HEK293T (cell line): ENCODE measurements at regions not wholly inside any gene's neighbourhood (a gene's known extent, or its start where the extent isn't known, plus 50 kb on each side); places are given as distances from the start of the nearest gene placed in this dataset.

Experiments
- CTCF ChIA-PET: fragments of 350-600 bp; formaldehyde crosslinking; extraction: SDS; loops from one replicate; lab custom pipeline; 2021; ENCODE audit warnings: antibody characterized with exemption, inconsistent platforms; lab: Yijun Ruan, JAX
- POLR2A ChIA-PET: fragments of 350-600 bp; formaldehyde crosslinking; extraction: SDS; loops from one replicate; lab custom pipeline; 2020; ENCODE audit warnings: antibody characterized with exemption, inconsistent platforms; lab: Yijun Ruan, JAX
- DNase-seq: peaks from one replicate; pipeline ENCODE4 v3.0.0; 2012; ENCODE audit warnings: mixed read lengths; ENCODE audit errors: extremely low spot score
- ARNT ChIP-seq: fragments of 450-650 bp; IDR thresholded peaks from 2 replicates; pipeline ENCODE4 v1.6.1; 2017; ENCODE audit warnings: mild to moderate bottlenecking
- BHLHE40 ChIP-seq: fragments of 450-650 bp; IDR thresholded peaks from 2 replicates; pipeline ENCODE4 v1.6.1; 2016; ENCODE audit warnings: mild to moderate bottlenecking, moderate library complexity, borderline replicate concordance
- CTBP1 ChIP-seq: fragments of 450-650 bp; IDR thresholded peaks from 2 replicates; pipeline ENCODE4 v1.6.1; 2016; ENCODE audit warnings: borderline replicate concordance
- ELF4 ChIP-seq: fragments of 450-650 bp; IDR thresholded peaks from 2 replicates; pipeline ENCODE4 v1.6.1; 2017; ENCODE audit warnings: antibody characterized with exemption
- FOXA1 ChIP-seq: fragments of 450-650 bp; IDR thresholded peaks from 2 replicates; pipeline ENCODE4 v1.6.1; 2016; ENCODE audit warnings: mild to moderate bottlenecking
- FOXK2 ChIP-seq: fragments of 450-650 bp; IDR thresholded peaks from 2 replicates; pipeline ENCODE4 v1.6.1; 2016; ENCODE audit warnings: mild to moderate bottlenecking
- FOXM1 ChIP-seq: fragments of 450-650 bp; IDR thresholded peaks from 2 replicates; pipeline ENCODE4 v1.6.1; 2017; ENCODE audit warnings: mild to moderate bottlenecking, borderline replicate concordance
- HDGF ChIP-seq: fragments of 450-650 bp; IDR thresholded peaks from 2 replicates; pipeline ENCODE4 v1.6.1; 2017; ENCODE audit warnings: antibody characterized with exemption, borderline replicate concordance
- L3MBTL2 ChIP-seq: fragments of 450-650 bp; conservative IDR thresholded peaks from 2 replicates; pipeline ENCODE4 v1.6.1; 2016; ENCODE audit warnings: mild to moderate bottlenecking
- LEF1 ChIP-seq: fragments of 450-650 bp; IDR thresholded peaks from 2 replicates; pipeline ENCODE4 v1.6.1; 2017; ENCODE audit warnings: mild to moderate bottlenecking, borderline replicate concordance
- NFRKB ChIP-seq: fragments of 450-650 bp; IDR thresholded peaks from 2 replicates; pipeline ENCODE4 v1.6.1; 2016; ENCODE audit warnings: mild to moderate bottlenecking, moderate library complexity
- SP1 ChIP-seq: fragments of 450-650 bp; IDR thresholded peaks from 2 replicates; pipeline ENCODE4 v1.6.1; 2017
- SUZ12 ChIP-seq: fragments of 450-650 bp; IDR thresholded peaks from 2 replicates; pipeline ENCODE4 v1.6.1; 2016; ENCODE audit warnings: mild to moderate bottlenecking
- TARDBP ChIP-seq: fragments of 450-650 bp; IDR thresholded peaks from 2 replicates; pipeline ENCODE4 v1.6.1; 2016
- ZNF384 ChIP-seq: fragments of 450-650 bp; IDR thresholded peaks from 2 replicates; pipeline ENCODE4 v1.6.1; 2016
- TF ChIP-seq, protein P1 (sequence below): fragments of 450-650 bp; IDR thresholded peaks from 2 replicates; pipeline ENCODE4 v1.6.1; 2016

DNA sequence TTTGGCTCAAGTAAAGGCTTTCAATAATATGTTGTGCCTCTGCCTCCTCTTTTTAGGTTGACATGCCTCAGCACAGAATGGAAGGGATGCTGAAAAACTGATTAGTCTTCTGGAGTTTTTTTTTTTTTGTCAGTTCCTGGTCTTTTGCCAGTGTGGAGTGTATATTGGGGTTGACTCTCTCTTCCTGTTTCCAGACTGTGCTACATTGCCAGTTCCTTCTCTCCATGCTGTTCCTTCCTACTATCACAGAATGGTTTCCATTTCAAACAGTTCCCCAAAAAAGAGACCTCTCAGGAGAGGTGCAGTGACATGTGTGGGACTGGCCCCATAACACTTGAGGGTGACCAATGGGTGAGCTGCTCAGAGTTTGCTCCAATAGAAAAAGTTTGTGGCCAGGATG is 101.7 kb upstream of the ETV3 start:
- DNase-seq, result no peak
- CTCF ChIA-PET, result no interaction called here
- TF ChIP-seq HDGF (no peak), FOXM1 (no peak), BHLHE40 (no peak), CTBP1 (no peak), ARNT (no peak), L3MBTL2 (no peak), FOXK2 (no peak), NFRKB (no peak), SUZ12 (no peak), SP1 (no peak)
- TF ChIP-seq, protein P1, sequence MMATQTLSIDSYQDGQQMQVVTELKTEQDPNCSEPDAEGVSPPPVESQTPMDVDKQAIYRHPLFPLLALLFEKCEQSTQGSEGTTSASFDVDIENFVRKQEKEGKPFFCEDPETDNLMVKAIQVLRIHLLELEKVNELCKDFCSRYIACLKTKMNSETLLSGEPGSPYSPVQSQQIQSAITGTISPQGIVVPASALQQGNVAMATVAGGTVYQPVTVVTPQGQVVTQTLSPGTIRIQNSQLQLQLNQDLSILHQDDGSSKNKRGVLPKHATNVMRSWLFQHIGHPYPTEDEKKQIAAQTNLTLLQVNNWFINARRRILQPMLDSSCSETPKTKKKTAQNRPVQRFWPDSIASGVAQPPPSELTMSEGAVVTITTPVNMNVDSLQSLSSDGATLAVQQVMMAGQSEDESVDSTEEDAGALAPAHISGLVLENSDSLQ, result no peak
- POLR2A ChIA-PET, result no interaction called here

DNA sequence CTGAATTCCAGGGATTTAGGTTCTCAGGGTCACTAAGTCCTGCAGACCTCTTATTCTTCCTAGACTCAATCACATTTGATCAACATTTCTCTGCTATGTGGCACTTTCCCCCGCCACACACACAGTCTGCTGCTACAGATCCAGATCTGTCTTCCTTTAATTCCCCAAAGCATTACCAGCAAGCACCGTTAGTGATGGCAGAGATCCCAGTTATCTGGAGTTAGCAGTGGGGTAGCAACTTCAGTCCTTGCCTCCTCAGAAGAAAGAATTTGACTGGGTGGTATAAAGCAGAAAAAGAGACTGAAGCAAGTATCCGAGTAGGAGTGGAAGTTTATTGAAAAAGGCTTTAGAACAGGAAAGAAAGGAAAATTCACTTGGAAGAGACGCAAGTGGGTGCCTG is 100.4 kb upstream of the ETV3 start:
- POLR2A ChIA-PET, result no interaction called here
- DNase-seq, result no peak
- CTCF ChIA-PET, result no interaction called here

DNA sequence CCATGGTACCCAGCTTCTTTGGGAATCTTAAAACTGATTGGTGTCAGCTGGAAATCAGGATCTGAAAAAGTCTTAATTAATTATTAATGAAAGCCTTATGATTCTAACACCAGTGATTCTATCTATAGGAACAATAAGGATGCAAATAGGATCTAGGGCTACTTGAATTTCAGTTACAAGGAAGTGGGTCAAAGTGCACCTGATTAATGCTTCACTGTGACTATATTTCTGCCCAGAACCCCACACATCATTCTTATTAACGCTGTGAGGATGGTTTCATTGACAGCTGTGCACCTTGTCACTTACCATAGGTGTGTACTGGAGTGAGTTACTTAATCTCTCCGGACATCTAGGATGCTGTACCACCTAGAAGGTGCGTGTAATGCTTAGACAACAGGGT is 99.8 kb upstream of the ETV3 start:
- CTCF ChIA-PET, result no interaction called here
- DNase-seq, result no peak
- TF ChIP-seq BHLHE40, result no peak
- TF ChIP-seq ZNF384, result no peak
- no peak for TF ChIP-seq L3MBTL2
- no peak for TF ChIP-seq TARDBP
- POLR2A ChIA-PET, result no interaction called here

More for the DNA sequence above, 100.4 kb upstream of the ETV3 start:
- TF ChIP-seq SUZ12, result no peak
- TF ChIP-seq, protein P1, result no peak
- TF ChIP-seq NFRKB, result no peak
- TF ChIP-seq FOXA1, result no peak
- no peak for TF ChIP-seq LEF1
- no peak for TF ChIP-seq L3MBTL2
- TF ChIP-seq TARDBP, result no peak
- TF ChIP-seq HDGF, result no peak
- no peak for TF ChIP-seq FOXM1

DNA sequence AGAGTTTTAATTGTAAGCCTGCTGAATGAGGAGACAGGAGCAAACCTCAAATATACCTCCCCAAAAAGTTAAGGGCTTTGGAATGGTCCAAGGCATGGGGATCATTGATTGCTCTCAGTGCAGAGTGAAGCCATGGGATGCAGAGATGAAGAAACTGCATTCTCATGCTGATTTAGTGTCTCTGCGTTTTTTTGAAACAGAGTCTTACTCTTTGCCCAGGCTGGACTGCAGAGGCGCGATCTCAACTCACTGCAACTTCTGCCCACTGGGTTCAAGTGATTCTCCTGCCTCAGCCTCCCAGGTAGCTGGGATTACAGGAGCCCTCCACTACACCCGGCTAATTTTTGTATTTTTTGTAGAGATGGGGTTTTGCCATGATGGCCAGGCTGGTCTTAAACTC is 99.3 kb upstream of the ETV3 start:
- DNase-seq, result no peak
- POLR2A ChIA-PET, result no interaction called here
- CTCF ChIA-PET, result no interaction called here
- TF ChIP-seq NFRKB (no peak), CTBP1 (no peak), SP1 (no peak), ARNT (no peak), L3MBTL2 (no peak), BHLHE40 (no peak), HDGF (no peak), ZNF384 (no peak), FOXM1 (no peak), FOXK2 (no peak), LEF1 (no peak), FOXA1 (no peak), SUZ12 (no peak), TARDBP (no peak), ELF4 (no peak)
- TF ChIP-seq, protein P1, result no peak

DNA sequence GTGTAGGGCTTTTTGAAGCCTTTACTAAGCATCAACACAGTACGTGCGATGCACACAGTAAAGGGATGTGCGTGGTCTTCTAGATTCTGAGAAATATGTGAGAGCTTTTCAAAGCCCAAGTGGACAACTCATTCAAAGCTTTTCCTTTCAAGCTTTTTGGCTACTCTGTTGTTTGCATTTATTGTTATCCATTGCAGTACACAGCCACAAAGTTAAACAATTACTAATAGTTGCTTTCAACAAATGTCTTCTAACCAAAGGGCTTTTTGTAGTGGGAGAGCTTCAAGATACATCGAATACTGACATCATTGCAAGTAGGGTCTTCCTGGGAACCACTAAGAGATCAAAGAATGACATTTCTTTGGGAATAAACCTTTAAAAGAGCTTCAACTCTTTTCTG is 97.9 kb upstream of the ETV3 start:
- CTCF ChIA-PET, result no interaction called here
- no peak for DNase-seq

DNA sequence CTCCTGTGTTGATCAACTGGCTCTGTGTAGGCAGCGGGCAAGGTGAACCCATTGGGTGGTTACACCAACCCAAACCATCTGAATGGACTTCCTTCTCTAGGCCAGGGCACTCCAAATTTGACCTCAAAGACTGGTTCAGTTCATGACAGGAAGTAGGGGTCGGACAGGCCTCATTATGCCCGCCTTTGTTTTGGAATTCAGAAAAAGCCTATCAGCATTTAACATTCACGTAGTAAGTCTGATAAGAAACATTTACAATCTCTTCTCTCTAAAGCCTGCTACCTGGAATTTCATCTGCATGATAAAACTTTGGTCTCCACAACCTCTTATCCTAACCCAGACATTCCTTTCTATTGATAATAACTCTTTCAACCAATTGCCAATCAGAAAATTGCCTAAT is 97.1 kb upstream of the ETV3 start:
- ChIA-PET POLR2A (no interaction called here), CTCF (no interaction called here)
- DNase-seq, result no peak

More for the DNA sequence above, 97.9 kb upstream of the ETV3 start:
- TF ChIP-seq ZNF384 (no peak), FOXK2 (no peak), L3MBTL2 (no peak), TARDBP (no peak), ARNT (no peak), CTBP1 (no peak), SUZ12 (no peak), NFRKB (no peak), FOXA1 (no peak), BHLHE40 (no peak), HDGF (no peak)
- POLR2A ChIA-PET, result no interaction called here

More for the DNA sequence above, 97.1 kb upstream of the ETV3 start:
- no peak for TF ChIP-seq NFRKB
- TF ChIP-seq ELF4, result no peak
- no peak for TF ChIP-seq SP1
- no peak for TF ChIP-seq SUZ12
- no peak for TF ChIP-seq CTBP1
- no peak for TF ChIP-seq LEF1
- TF ChIP-seq TARDBP, result no peak
- no peak for TF ChIP-seq BHLHE40
- no peak for TF ChIP-seq ARNT
- TF ChIP-seq, protein P1, result no peak
- no peak for TF ChIP-seq ZNF384
- no peak for TF ChIP-seq FOXK2
